ENCODE measurements at regions not wholly inside any gene's neighbourhood (a gene's known extent, or its start where the extent isn't known, plus 50 kb on each side); places are given as distances from the start of the nearest gene placed in this dataset.
A peak's percentile ranks its signal among the peaks of the same experiment; 100 is the strongest.

- DNase-seq (ENCODE audit: insufficient read length, low spot score), result no peak
- no peak for FAIRE-seq
- TF ChIP-seq POLR2AphosphoS5 (IDR thresholded peaks at IDR 0.05; ENCODE audit: low read depth, low read length) (no peak), TAF1 (IDR thresholded peaks at IDR 0.05; ENCODE audit: low read depth, low read length) (no peak), PAX5 (IDR thresholded peaks at IDR 0.05; ENCODE audit: insufficient read depth, low read length, severe bottlenecking) (no peak), POLR2A (IDR thresholded peaks at IDR 0.05; ENCODE audit: low read depth, low read length) (no peak), SPI1 (IDR thresholded peaks at IDR 0.05; ENCODE audit: low read depth, low read length) (no peak), POU2F2 (IDR thresholded peaks at IDR 0.05; ENCODE audit: low read depth, low read length) (no peak)
These were observed 66.3 kb upstream of the PUDP start for GRCh38 chrX:7214251-7214650.

GRCh38 chrX:7205037-7205577, 57.2 kb upstream of the PUDP start:
- no peak for DNase-seq (ENCODE audit: insufficient read length, low spot score)

GRCh38 chrX:7204619-7205018, 56.7 kb upstream of the PUDP start:
- FAIRE-seq (no peak), DNase-seq (ENCODE audit: insufficient read length, low spot score) (no peak)
- TF ChIP-seq PAX5 (IDR thresholded peaks at IDR 0.05; ENCODE audit: insufficient read depth, low read length, severe bottlenecking) (no peak), TAF1 (IDR thresholded peaks at IDR 0.05; ENCODE audit: low read depth, low read length) (no peak), POLR2A (IDR thresholded peaks at IDR 0.05; ENCODE audit: low read depth, low read length) (no peak), SPI1 (IDR thresholded peaks at IDR 0.05; ENCODE audit: low read depth, low read length) (no peak), POLR2AphosphoS5 (IDR thresholded peaks at IDR 0.05; ENCODE audit: low read depth, low read length) (no peak), POU2F2 (IDR thresholded peaks at IDR 0.05; ENCODE audit: low read depth, low read length) (no peak)

More at GRCh38 chrX:7205037-7205577, 57.2 kb upstream of the PUDP start:
- FAIRE-seq, result peak; percentile 57
- no peak for TF ChIP-seq POU2F2 (IDR thresholded peaks at IDR 0.05; ENCODE audit: low read depth, low read length)

- FAIRE-seq, result no peak
- TF ChIP-seq SPI1 (IDR thresholded peaks at IDR 0.05; ENCODE audit: low read depth, low read length) (no peak), POU2F2 (IDR thresholded peaks at IDR 0.05; ENCODE audit: low read depth, low read length) (no peak), POLR2A (IDR thresholded peaks at IDR 0.05; ENCODE audit: low read depth, low read length) (no peak), TAF1 (IDR thresholded peaks at IDR 0.05; ENCODE audit: low read depth, low read length) (no peak), POLR2AphosphoS5 (IDR thresholded peaks at IDR 0.05; ENCODE audit: low read depth, low read length) (no peak)
- DNase-seq (ENCODE audit: insufficient read length, low spot score), result no peak
These were observed 54.3 kb upstream of the PUDP start for GRCh38 chrX:7202206-7202605.

- no peak for DNase-seq (ENCODE audit: insufficient read length, low spot score)
- no peak for FAIRE-seq
- TF ChIP-seq POLR2A (IDR thresholded peaks at IDR 0.05; ENCODE audit: low read depth, low read length), result no peak
- TF ChIP-seq POU2F2 (IDR thresholded peaks at IDR 0.05; ENCODE audit: low read depth, low read length), result no peak
- TF ChIP-seq POLR2AphosphoS5 (IDR thresholded peaks at IDR 0.05; ENCODE audit: low read depth, low read length), result no peak
- no peak for TF ChIP-seq SPI1 (IDR thresholded peaks at IDR 0.05; ENCODE audit: low read depth, low read length)
- no peak for TF ChIP-seq PAX5 (IDR thresholded peaks at IDR 0.05; ENCODE audit: insufficient read depth, low read length, severe bottlenecking)
- no peak for TF ChIP-seq TAF1 (IDR thresholded peaks at IDR 0.05; ENCODE audit: low read depth, low read length)
These were observed 53.5 kb upstream of the PUDP start for GRCh38 chrX:7201496-7201895.

GRCh38 chrX:7198499-7198898, 50.5 kb upstream of the PUDP start:
- FAIRE-seq, result peak; percentile 75
- TF ChIP-seq POU2F2 (IDR thresholded peaks at IDR 0.05; ENCODE audit: low read depth, low read length), result no peak
- TF ChIP-seq PAX5 (IDR thresholded peaks at IDR 0.05; ENCODE audit: insufficient read depth, low read length, severe bottlenecking), result no peak
- TF ChIP-seq POLR2AphosphoS5 (IDR thresholded peaks at IDR 0.05; ENCODE audit: low read depth, low read length), result no peak
- no peak for TF ChIP-seq SPI1 (IDR thresholded peaks at IDR 0.05; ENCODE audit: low read depth, low read length)
- no peak for TF ChIP-seq TAF1 (IDR thresholded peaks at IDR 0.05; ENCODE audit: low read depth, low read length)
- TF ChIP-seq POLR2A (IDR thresholded peaks at IDR 0.05; ENCODE audit: low read depth, low read length), result no peak
- no peak for DNase-seq (ENCODE audit: insufficient read length, low spot score)

All from GM12891 (cell line).